GM12873 (cell line): ENCODE measurements at regions not wholly inside any gene's neighbourhood (a gene's known extent, or its start where the extent isn't known, plus 50 kb on each side); places are given as distances from the start of the nearest gene placed in this dataset.

Source experiments
- TF ChIP-seq, protein P1 (sequence below): IDR thresholded peaks from 2 replicates; pipeline ENCODE4 v1.5.1; 2012; ENCODE audit warnings: low read depth, mild to moderate bottlenecking, moderate library complexity, low read length, control low read depth; ENCODE audit not compliant: insufficient read depth; ENCODE audit errors: missing control alignments

DNA sequence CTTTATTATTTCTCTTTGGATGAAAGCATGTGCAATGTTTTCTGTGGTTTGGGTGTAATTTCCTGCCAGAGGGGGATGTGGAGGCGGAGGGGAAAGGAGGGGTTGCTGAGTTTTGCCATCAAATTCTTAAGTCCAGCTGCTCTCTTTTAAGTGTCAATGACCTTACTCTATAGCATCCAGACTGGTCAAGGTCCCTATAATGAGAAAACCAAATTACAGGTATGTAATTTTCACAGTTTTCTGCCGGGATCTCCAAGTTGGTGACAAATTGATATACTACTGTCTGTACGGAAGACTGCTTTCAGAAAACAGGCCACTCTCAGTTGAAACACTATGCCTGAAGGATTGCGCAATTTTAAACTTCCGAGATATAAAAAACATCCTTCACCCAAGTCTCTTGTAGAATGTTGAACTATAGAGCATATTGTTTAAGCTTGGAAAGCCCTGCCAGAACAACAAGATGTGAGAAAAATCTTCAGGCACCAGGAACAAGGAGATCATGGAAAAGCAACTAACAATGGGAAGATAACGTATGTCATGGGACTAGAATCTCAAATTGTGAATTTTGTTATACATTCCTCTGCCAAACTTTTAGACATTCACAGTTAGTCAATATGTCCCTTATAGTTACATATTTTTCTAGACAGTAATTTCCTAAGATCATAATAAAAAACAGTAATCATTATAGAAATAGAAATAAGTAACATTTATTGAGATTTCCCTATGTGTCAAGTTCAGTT lies 300.7 kb upstream of the SATB1 start:
- TF ChIP-seq, protein P1, sequence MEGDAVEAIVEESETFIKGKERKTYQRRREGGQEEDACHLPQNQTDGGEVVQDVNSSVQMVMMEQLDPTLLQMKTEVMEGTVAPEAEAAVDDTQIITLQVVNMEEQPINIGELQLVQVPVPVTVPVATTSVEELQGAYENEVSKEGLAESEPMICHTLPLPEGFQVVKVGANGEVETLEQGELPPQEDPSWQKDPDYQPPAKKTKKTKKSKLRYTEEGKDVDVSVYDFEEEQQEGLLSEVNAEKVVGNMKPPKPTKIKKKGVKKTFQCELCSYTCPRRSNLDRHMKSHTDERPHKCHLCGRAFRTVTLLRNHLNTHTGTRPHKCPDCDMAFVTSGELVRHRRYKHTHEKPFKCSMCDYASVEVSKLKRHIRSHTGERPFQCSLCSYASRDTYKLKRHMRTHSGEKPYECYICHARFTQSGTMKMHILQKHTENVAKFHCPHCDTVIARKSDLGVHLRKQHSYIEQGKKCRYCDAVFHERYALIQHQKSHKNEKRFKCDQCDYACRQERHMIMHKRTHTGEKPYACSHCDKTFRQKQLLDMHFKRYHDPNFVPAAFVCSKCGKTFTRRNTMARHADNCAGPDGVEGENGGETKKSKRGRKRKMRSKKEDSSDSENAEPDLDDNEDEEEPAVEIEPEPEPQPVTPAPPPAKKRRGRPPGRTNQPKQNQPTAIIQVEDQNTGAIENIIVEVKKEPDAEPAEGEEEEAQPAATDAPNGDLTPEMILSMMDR = no peak

DNA sequence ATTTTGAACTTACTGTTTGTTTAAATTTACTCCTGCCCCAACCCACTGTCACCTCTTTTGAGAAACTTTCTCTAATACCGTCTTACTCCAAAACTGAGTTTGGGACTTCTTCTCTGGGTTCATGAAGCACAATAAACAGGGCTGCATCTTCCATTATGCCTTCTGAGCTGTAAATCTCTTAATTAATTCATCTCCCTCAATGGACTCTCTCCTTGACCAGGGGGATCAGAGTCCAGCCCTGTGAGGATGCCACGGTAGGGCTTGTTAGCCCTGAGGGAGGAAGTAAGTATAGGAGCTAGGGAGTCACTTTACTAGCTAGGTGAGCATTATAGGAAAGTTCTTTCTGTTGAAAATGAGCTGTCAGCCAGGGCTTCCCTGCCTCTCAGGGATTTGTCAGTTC lies 299.3 kb upstream of the SATB1 start:
- TF ChIP-seq, protein P1 = no peak

DNA sequence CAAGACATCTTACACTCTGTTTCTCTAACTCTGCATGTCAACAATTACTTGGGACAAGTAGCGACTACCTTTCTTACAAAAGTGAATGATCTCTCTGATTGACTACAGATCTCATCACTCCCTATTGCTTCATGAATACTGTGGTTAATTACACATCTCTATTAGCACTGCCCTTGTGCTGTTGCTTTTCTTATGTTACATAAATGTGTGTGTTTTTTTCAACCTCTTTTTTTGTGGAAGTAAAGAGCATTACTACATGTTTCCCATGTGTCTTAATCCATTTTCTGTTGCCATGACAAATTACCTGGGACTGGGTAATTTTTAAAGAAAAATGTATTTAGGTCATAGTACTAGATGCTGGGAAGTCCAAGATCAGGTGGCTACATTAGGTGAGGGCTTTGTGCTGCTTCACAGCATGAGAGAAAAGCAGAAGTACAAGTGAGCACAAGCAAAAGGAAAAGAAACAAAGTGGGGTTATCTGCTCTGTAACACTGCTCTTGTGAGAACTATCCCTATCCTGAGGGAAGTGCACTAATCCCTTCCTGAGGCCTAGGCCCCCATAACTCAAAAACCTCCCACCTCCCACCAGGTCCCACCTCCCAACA lies 298.2 kb upstream of the SATB1 start:
- TF ChIP-seq, protein P1 = no peak

DNA sequence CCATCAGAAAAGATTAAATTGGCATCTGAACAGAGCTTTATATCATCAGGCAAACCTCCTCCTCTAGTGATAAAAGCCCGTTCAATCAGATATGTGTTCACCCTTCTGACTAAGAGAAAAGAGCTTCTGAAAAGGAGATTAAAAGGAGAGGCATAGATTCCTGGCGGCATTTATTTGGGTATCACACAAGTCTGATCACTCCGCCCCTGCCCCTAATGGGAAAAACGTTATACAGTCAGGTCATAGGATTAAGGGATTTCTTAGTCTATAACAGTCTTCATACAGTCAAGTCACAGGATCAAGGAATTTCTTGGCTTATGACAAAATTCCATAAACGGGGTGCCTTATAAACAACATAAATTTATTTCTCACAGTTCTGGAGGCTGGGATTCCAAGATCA lies 295.4 kb upstream of the SATB1 start:
- TF ChIP-seq, protein P1 = no peak

DNA sequence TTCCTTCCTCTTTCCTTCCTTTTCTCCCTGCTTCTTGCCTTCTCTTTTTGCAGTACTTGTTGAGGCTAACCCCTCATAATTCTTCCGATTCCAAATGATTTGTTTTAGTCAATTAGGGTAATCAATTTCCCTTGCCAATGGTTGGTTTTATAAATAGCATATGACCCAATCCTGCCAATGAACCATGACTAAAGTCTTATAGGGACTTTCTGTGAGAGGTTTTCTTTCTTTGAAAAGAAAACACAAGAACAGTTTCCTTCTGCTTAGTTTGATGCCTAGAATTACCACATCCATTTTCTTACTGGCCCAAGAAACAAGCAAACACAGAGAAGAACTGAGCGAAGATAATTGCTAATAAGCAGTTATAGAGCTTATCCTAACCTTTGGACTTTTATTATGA lies 292.5 kb upstream of the SATB1 start:
- TF ChIP-seq, protein P1 = no peak

DNA sequence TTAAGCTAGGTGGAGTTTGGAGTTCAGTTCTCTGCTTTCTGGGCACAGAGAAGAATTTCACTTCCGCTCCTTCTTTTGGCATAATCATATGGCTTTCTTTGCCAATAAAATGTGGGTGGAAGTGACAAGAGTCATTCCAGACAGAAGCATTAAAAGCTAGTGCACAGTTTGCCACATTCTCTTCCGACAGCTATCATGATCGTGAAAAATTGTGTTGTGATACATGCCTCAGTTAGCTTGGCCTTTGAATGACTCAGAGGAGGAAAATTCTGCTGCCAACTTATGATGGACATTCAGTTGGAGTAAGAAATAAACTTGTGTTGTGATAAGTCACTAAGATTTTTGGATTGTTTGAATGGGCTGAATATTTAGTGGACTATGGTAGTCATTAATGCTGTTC lies 291.7 kb upstream of the SATB1 start:
- TF ChIP-seq, protein P1 = no peak

DNA sequence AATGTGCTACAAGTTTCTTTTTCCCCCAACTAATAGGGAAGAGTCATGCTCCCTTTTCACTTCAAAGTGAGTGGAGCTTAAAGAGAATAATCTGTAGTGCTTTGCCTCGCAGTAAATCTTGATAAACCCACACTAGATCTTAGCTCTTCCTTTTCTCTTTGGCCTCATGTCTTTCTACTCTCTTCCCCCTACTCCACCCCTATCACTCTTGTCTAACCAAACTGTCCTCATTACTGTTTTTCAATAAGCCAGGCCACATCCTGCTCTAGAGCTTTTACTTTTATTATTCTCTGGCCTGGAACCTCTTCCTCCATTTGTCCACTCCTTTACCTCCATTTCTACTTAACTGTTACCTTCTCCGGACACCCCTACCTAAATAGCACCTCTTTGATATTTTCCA lies 291.0 kb upstream of the SATB1 start:
- TF ChIP-seq, protein P1 = no peak
